G401.6 (cell line): ENCODE measurements at regions not wholly inside any gene's neighbourhood (a gene's known extent, or its start where the extent isn't known, plus 50 kb on each side); places are given as distances from the start of the nearest gene placed in this dataset.
"Not testable (repeated sequence)": the region's sequence is repeated elsewhere in the genome, so short reads cannot be mapped to it uniquely, and the experiment has no call there.

Source experiments
- FAIRE-seq: peaks from 2 replicates; lab custom pipeline; 2012; peaks lifted over from hg19 to GRCh38; lab: Jason Lieb, UNC

DNA sequence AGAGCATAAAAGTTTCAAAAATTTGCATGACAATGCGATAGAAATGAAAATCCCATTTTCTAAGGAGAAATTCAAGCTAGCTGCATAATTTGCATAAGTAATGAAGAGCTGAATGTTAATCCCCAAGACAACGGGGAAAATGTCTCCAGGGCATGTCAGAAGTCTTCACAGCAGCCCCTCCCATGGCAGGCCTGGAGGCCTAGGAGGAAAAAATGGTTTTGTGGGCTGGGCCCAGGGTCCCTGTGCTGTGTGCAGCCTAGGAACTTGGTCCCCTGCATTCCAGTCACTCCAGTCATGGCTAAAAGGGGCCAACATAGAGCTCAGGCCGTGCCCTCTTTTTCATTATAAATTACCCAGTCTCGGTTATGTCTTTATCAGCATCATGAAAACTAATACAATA, 494.1 kb upstream of the NR5A2 start:
- FAIRE-seq = not testable (repeated sequence)

DNA sequence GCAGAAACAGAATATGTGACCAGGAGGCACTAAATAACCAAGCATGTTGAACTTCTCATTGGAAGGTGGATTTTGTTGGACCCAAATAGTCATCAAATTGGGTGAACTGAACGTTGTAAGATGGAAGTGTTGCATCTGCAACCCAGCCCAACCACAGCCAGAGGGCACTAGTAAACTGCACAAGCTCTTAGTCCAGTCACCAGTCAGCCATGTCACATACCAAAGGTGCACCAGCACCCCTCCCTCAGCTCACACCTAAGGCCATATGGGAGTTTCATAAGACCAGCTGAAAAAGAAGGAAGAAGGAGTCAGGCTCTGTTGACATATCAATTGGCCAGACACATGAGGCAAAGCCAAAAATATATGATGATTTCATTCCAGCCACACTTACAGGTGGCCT, 481.7 kb upstream of the NR5A2 start:
- FAIRE-seq = no peak

DNA sequence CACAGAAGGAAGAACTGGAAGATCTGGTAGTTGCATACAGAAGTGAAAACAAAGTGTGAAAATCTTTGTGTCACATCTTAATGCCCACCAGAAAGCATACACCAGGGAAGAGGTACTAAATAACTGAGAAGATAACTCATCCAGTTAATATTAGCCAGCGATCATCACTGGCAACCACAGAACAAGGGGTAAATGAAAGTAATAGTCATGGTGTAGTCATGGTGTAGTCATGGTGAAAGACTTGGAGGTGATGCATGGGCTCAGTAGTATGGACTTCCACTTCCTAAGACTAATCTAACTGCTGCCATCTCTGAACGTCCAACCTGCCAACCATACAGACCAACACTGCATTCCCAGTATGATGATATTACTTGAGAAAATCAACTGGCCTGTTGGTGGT, 481.2 kb upstream of the NR5A2 start:
- FAIRE-seq = no peak

- FAIRE-seq = no peak
Observed at GRCh38 chr1:199549421-199549820, 478.1 kb upstream of the NR5A2 start.

DNA sequence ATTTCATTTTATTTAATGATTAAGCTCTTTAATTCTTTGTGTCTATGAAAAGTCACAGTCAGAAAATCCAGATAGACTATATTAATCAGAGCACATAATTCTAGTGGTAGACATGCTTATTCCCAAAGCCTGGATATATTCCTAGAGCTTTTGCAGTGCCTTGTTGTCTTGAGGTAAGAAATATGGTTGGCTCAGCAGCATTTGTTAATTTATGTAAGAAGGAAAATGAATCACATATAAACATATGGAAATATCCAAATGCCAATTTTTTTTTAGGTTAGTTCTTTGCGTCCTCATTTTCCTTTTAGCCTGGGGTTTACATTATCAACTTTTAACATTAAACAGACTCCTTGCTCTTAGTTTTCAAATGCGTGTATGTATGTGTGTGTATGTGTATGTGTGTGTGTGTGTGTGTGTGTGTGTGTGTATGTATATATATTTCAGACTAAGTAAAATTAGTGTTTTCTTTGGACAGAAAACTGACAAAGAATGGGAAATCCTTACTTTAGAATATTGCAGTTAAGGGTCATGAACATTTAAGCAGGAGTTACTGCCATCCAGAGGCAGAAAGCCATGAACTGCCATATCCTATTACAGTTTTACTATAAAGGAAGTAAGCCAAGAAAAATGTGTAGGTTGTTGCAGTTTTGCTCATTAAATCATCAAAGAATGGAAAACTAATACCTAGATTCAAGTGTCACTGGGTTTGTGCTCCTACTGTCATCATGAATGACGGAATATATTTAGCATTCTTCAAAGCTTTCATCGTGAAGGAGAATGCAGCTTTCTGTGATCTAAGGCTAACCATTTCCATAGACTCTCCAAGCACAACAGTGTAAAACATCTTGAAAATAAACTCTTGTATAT, 477.1 kb upstream of the NR5A2 start:
- FAIRE-seq = no peak

DNA sequence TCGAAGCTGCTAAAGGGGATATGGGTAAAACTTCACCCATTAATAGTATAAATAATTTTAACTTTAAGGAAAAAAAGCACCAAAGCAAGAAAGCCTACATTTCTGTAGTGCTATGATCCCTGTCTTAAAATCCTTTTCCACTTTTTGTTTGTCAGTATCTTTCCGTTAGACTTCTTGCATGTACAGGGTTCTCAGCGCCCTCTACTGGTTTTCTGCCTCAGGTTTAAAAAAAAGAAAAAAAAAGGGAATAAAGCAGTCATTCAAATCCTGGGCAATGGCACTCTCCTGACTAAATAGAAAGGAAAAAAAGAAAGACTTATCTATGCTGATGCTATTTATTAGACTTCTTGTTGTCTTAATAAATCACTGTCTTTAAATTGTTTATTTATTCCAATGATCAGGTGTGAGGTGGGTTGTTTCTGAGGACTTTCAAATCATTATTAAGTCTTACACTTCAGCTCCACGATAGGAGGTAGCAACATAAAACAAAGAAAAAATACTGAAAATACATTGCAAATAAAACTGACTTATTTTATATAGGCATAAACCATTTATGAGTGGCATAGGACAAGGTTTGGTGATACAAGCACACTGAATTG, 475.4 kb upstream of the NR5A2 start:
- peak; percentile 88 for FAIRE-seq

- no peak for FAIRE-seq
Observed at GRCh38 chr1:199553104-199553503, 474.4 kb upstream of the NR5A2 start.

GRCh38 chr1:199561334-199561733, 466.2 kb upstream of the NR5A2 start:
- no peak for FAIRE-seq

DNA sequence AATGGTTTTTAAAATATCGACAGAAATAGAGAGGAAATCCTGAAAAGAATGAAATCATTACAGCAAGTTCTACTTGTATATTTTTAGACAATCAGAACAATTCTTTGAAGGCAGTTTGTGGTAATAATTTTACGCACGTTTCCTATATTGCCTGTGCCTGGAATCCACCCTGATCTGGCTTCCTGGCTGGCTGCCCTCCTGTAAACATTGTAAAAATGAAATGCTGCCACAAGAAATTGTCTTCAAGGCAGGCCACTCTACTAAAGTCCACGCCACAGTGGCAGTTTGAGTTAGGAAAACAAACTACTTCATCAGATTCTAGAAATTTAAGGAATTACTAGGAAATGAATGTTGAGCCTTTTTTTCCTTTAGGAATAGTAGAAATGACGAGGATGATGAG, 454.5 kb upstream of the NR5A2 start:
- FAIRE-seq = no peak

DNA sequence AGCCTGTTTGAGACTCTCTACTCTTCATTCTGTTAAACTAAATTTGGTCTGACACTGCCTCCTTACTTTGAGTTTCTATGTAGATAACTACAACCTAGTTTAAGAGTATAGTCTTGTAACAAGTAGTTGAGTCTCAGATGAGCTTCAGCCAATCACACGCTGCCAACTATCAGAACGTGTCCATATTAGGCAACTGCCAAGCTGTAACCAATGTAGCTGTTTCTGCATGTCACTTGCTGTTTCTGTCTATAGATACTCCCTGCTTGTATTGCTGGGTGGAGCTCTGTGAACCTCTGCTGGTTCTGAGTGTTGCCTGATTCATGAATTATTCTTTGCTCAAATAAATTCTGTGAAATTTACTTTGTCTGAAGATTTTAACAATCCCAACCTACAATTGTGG, 452.6 kb upstream of the NR5A2 start:
- FAIRE-seq = no peak

GRCh38 chr1:199580300-199580699, 447.2 kb upstream of the NR5A2 start:
- no peak for FAIRE-seq

- no peak for FAIRE-seq
Observed at GRCh38 chr1:199585392-199585791, 442.1 kb upstream of the NR5A2 start.

GRCh38 chr1:199590708-199591107, 436.8 kb upstream of the NR5A2 start:
- no peak for FAIRE-seq

- no peak for FAIRE-seq
Observed at GRCh38 chr1:199591468-199591867, 436.0 kb upstream of the NR5A2 start.

DNA sequence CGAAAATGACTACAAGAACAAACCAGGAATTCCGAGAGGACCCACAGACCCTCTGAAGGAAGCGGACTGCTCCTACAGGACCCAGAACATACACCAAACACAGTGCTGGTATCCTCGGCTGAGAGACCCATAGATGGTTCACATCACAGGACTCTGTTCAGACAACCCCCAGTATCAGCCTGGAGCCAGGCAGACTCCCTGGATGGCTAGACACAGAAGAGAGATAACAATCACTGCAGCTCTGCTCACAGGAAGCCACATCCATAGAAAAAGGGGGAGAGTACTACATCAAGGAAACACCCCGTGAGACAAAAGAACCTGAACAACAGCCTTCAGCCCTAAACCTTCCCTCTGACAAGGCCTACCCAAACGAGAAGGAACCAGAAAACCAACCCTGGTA, 434.0 kb upstream of the NR5A2 start:
- no peak for FAIRE-seq

GRCh38 chr1:199596448-199596847, 431.1 kb upstream of the NR5A2 start:
- FAIRE-seq = not testable (repeated sequence)

- no peak for FAIRE-seq
Observed at GRCh38 chr1:199597152-199597551, 430.4 kb upstream of the NR5A2 start.

DNA sequence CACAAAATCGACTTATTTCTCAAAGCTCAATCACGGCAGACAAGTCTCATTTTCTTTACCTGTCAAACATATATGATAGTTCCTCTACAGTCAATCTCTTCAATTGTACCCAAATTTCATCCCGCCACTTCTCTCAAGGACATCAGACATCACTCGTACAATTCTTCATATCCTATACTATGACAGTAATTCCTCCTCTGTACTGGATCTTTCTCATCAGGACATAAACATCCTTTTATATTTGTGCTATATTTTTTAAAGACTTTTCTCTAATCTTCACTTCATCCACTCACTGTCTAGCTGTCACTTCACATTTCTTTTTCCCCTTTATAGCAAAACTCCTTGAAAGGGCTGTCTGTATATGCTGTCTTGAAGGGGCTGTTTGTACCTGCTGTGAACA, 419.1 kb upstream of the NR5A2 start:
- FAIRE-seq = no peak

DNA sequence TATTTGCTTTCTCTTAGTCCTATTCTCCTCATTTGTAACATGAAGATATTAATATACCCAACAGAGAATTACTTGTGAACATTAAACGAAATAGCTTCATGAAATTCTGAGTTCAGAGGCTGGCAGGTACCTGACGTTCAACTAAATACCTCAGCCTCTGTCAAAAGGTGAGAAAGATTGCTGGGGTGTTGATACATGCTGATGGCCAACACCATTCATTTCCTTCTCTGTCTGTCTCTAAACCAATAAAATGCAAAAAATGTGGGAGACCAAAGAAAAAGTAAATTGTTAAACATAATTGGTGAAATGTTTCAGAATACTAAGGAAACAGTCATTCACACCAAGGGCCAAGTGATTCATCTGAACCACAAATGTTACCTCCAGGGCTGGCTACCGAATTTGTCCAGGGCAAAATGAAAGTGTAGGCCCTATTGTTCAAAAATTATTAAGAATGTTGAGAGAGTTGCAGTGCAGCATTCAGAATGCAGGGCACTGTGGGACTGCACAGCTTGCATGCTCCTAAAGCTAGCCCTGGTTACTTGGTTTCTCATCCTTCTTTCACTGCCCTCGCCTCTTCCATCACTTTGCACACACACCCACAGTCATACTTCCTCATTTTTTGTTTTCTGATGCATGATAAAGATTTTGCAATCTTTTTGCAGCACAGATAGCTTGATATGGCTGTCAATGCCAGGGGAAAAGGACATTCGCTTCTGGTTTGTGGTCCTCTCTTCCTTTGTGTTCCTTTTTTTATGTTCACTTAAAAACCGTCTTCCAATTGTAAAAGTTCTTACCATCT, 414.3 kb upstream of the NR5A2 start:
- FAIRE-seq = no peak

DNA sequence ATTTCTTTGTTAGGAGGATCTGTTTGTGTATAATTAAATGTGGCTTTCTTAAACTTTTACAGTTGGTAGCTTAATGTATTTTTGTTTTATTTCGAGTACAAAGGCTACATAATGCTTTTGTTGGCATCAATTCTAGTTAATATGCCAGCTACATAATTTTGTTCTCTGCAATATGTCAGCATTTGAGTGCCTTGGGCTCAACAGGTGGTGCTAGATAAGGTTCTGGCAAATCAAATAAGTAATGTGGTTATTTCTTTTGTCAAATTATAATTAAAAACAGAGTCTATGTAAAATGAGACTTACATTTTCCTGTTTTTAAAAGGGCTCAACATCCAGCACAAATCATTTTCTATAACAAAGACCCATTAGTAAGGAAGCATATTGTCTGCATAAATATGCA, 410.6 kb upstream of the NR5A2 start:
- no peak for FAIRE-seq

- FAIRE-seq = no peak
Observed at GRCh38 chr1:199619223-199619622, 408.3 kb upstream of the NR5A2 start.

- not testable (repeated sequence) for FAIRE-seq
Observed at GRCh38 chr1:199626228-199626627, 401.3 kb upstream of the NR5A2 start.

GRCh38 chr1:199629624-199630023, 397.9 kb upstream of the NR5A2 start:
- no peak for FAIRE-seq
